ENCODE measurements at regions not wholly inside any gene's neighbourhood (a gene's known extent, or its start where the extent isn't known, plus 50 kb on each side); places are given as distances from the start of the nearest gene placed in this dataset.

DNA sequence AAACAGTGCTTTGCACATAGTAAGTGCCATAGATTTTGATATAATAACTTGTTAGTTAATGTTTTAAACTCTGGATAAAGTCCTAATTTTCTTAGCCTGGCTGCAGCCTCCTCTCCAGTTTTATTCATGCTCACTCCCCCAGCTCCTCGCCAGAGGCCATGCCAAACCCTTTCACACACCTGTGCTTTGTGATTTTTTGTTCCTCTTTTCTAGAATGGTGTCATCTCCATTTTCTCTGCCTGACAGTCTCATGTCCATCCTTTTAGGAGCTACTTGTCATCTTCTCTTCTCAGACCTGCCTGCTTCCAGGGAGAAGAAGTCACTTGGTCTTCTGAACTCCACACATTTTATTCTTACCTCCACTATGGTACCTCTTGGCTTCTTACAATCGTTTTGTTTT is 55.8 kb upstream of the SPATA13 start:
- DNase-seq (ENCODE audit: low spot score) = no peak
- TF ChIP-seq CTCF (IDR thresholded peaks at IDR 0.05; ENCODE audit: extremely low read depth, missing control alignments) = no peak

DNA sequence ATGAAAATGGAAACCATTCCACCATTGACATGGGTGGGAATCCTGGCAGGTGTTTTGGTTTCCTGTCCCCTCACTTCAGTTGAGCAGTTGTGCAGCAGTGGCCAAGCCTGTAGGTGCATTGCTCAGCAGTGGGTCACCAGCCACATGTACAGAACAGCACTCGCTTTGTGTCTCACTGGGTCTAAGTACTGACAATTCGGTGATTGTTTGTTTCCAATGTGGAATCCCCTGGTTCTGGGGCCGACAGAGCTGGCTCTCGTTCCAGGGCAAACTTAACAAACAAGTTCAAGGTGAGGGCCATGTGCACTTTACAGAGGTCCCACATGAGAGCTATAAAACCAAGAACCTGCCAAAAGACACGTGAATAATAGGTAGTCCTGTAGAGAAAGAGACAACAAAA is 54.1 kb upstream of the SPATA13 start:
- TF ChIP-seq CTCF (IDR thresholded peaks at IDR 0.05; ENCODE audit: extremely low read depth, missing control alignments) = no peak
- no peak for DNase-seq (ENCODE audit: low spot score)

- TF ChIP-seq CTCF (IDR thresholded peaks at IDR 0.05; ENCODE audit: extremely low read depth, missing control alignments) = no peak
Measured at GRCh38 chr13:24107955-24108614, 52.4 kb upstream of the SPATA13 start.

DNA sequence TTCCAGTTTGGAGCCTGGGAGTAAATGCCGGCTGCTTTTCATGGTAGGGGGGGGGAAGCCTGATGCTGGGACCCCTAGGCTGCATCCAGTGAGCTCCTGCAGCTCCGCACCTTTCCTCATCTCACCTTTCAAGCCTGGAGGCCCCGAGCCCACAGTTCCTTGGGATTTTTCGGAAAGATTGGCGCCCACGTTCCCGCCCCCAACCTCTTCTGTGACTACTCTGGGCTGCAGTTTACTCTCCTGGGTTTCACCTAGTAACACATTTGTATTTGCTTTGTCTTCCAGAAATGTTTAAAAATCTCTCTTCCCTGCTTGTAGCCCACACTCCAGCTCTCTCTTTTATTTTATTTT is 51.9 kb upstream of the SPATA13 start:
- DNase-seq (ENCODE audit: low spot score) = no peak
- TF ChIP-seq CTCF (IDR thresholded peaks at IDR 0.05; ENCODE audit: extremely low read depth, missing control alignments) = no peak

More at GRCh38 chr13:24107955-24108614, 52.4 kb upstream of the SPATA13 start:
- no peak for DNase-seq (ENCODE audit: low spot score)

GRCh38 chr13:24110011-24110410 is 50.5 kb upstream of the SPATA13 start:
- no peak for TF ChIP-seq CTCF (IDR thresholded peaks at IDR 0.05; ENCODE audit: extremely low read depth, missing control alignments)
- no peak for DNase-seq (ENCODE audit: low spot score)

Data from GM20000 (cell line).